Upper lobe of right lung (tissue), 1 donor: ENCODE measurements at regions not wholly inside any gene's neighbourhood (a gene's known extent, or its start where the extent isn't known, plus 50 kb on each side); places are given as distances from the start of the nearest gene placed in this dataset.
"Not testable (repeated sequence)": the region's sequence is repeated elsewhere in the genome, so short reads cannot be mapped to it uniquely, and the experiment has no call there.

Source experiments
- ATAC-seq: fragments of 200-7000 bp; cut with Tn5 transposase; one replicate; pipeline ENCODE4 v1.9.1; 2020; ENCODE audit warnings: mild to moderate bottlenecking, moderate library complexity
- DNase-seq: peaks from one replicate; pipeline ENCODE4 v3.0.0-alpha.2; 2020
- H3K27ac ChIP-seq: fragments of 200-600 bp; one replicate; pipeline ENCODE4 v1.8.0; 2022
- H3K27me3 ChIP-seq: fragments of 200-600 bp; one replicate; pipeline ENCODE4 v1.8.0; 2022; ENCODE audit warnings: mild to moderate bottlenecking
- H3K36me3 ChIP-seq: fragments of 200-600 bp; one replicate; pipeline ENCODE4 v1.8.0; 2022
- H3K4me1 ChIP-seq: fragments of 200-600 bp; one replicate; pipeline ENCODE4 v1.8.0; 2022
- H3K4me3 ChIP-seq: fragments of 200-600 bp; one replicate; pipeline ENCODE4 v1.8.0; 2022; ENCODE audit warnings: mild to moderate bottlenecking
- H3K9me3 ChIP-seq: fragments of 200-600 bp; one replicate; pipeline ENCODE4 v1.8.0; 2022
- CTCF ChIP-seq: fragments of 200-600 bp; IDR thresholded peaks from one replicate; pipeline ENCODE4 v1.8.0; 2022; ENCODE audit warnings: antibody characterized with exemption
- intact Hi-C: fragments of 100-400 bp; cut with DNase I; formaldehyde crosslinking; loops from one replicate; pipeline ENCODE4 v1.11.0; 2022
- donor health status: DM: no; HTN: yes; CAD: no; lungs with severe emphysema.

- ATAC-seq (no peak), DNase-seq (no peak)
- Histone ChIP-seq H3K9me3 (no peaks in the 10 kb centered on the region), H3K36me3 (no peaks in the 10 kb centered on the region), H3K27me3 (no peaks in the 10 kb centered on the region), H3K4me3 (no peak overlapping the region), H3K4me1 (no peaks in the 10 kb centered on the region), H3K27ac (no peak overlapping the region)
- no peak for TF ChIP-seq CTCF
- intact Hi-C loops = no loop called here
Observed at GRCh38 chr16:86231996-86232350, 278.4 kb upstream of the FOXF1 start.

DNA sequence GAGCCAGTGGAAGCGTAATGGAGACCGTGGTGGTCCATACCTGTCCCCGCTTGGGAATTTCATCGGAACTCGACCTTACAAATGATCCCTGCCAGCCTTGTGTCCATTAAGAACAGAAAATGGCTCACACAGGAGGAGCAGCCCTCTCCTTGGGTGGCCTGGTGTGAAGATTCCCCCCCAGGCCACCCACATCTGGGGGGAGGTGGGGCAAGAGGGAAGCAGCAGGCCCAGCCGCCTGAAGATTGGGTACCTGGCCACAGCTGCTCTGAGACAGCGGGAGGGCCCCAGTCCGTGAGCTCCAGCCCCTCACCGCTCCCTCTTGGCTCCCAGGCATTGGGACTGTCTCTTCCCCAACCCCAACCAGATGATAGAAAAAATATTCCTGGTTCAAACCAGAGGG is 277.8 kb upstream of the FOXF1 start:
- H3K4me1 ChIP-seq = no peaks in the 10 kb centered on the region
- no peak for TF ChIP-seq CTCF
- H3K27ac ChIP-seq = no peak overlapping the region
- no peaks in the 10 kb centered on the region for H3K9me3 ChIP-seq
- H3K36me3 ChIP-seq = no peaks in the 10 kb centered on the region
- intact Hi-C loops = no loop called here
- DNase-seq = no peak
- no peak overlapping the region for H3K4me3 ChIP-seq
- H3K27me3 ChIP-seq = no peaks in the 10 kb centered on the region
- ATAC-seq = no peak

- H3K4me3 ChIP-seq, H3K36me3 ChIP-seq, H3K9me3 ChIP-seq, H3K27me3 ChIP-seq, H3K27ac ChIP-seq, intact Hi-C loops, H3K4me1 ChIP-seq, ATAC-seq, DNase-seq: not testable (repeated sequence)
Observed at GRCh38 chr16:86233506-86233905, 276.8 kb upstream of the FOXF1 start.

GRCh38 chr16:86239381-86239780 is 270.9 kb upstream of the FOXF1 start:
- no peak for TF ChIP-seq CTCF
- Histone ChIP-seq H3K27me3 (peaks cover 7% of the 10 kb centered on the region), H3K27ac (no peak overlapping the region), H3K9me3 (no peaks in the 10 kb centered on the region), H3K36me3 (no peaks in the 10 kb centered on the region), H3K4me1 (no peaks in the 10 kb centered on the region), H3K4me3 (no peak overlapping the region)
- intact Hi-C loops = no loop called here
- ATAC-seq (no peak), DNase-seq (no peak)

- no peaks in the 10 kb centered on the region for H3K4me1 ChIP-seq
- ATAC-seq (no peak), DNase-seq (no peak)
- no peaks in the 10 kb centered on the region for H3K9me3 ChIP-seq
- intact Hi-C loops = no loop called here
- no peak overlapping the region for H3K4me3 ChIP-seq
- H3K27ac ChIP-seq = no peak overlapping the region
- TF ChIP-seq CTCF = no peak
- no peaks in the 10 kb centered on the region for H3K36me3 ChIP-seq
- peaks cover 7% of the 10 kb centered on the region for H3K27me3 ChIP-seq
Observed at GRCh38 chr16:86240716-86241363, 269.5 kb upstream of the FOXF1 start.

DNA sequence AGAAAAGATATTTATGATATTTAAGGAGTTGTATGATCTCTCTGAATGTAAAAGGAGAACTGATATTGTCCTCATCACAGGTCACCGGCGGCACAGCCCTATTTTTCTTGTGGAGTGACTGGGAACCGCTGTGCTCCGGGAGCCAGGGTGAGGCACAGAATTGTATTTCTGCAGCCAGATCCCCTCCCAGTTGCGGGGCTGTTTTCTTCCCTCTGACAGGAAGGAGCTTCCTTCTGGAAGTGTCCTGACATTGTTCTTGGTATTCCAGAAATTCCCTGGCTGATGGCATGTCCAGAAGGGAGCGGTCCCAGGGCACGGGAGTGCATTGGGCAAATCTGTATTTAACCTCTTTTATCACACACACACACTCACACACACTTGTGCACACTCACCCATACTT is 268.6 kb upstream of the FOXF1 start:
- intact Hi-C loops = no loop called here
- no peaks in the 10 kb centered on the region for H3K9me3 ChIP-seq
- H3K27me3 ChIP-seq = peaks cover 7% of the 10 kb centered on the region
- peak; percentile 12 for ATAC-seq
- no peaks in the 10 kb centered on the region for H3K36me3 ChIP-seq
- H3K4me3 ChIP-seq = no peak overlapping the region
- TF ChIP-seq CTCF = no peak
- no peaks in the 10 kb centered on the region for H3K4me1 ChIP-seq
- no peak for DNase-seq
- no peak overlapping the region for H3K27ac ChIP-seq
